ENCODE measurements at regions not wholly inside any gene's neighbourhood (a gene's known extent, or its start where the extent isn't known, plus 50 kb on each side); places are given as distances from the start of the nearest gene placed in this dataset.
"Not testable (repeated sequence)": the region's sequence is repeated elsewhere in the genome, so short reads cannot be mapped to it uniquely, and the experiment has no call there.

GRCh38 chr5:19233573-19233972, 754.4 kb downstream of the CDH18 start:
- no peak for DNase-seq (ENCODE audit: low read depth)

GRCh38 chr5:19235101-19235584, 752.9 kb downstream of the CDH18 start:
- no peak for DNase-seq (ENCODE audit: low read depth)

GRCh38 chr5:19240170-19240569, 747.8 kb downstream of the CDH18 start:
- peak; percentile 42 for DNase-seq (ENCODE audit: low read depth)

- DNase-seq (ENCODE audit: low read depth) = no peak
Observed at GRCh38 chr5:19241690-19242089, 746.3 kb downstream of the CDH18 start.

- DNase-seq (ENCODE audit: low read depth) = not testable (repeated sequence)
Observed at GRCh38 chr5:19246191-19246590, 741.8 kb downstream of the CDH18 start.

- DNase-seq (ENCODE audit: low read depth) = no peak
Observed at GRCh38 chr5:19247302-19247701, 740.7 kb downstream of the CDH18 start.

- DNase-seq (ENCODE audit: low read depth) = no peak
Observed at GRCh38 chr5:19256036-19256435, 732.0 kb downstream of the CDH18 start.

- DNase-seq (ENCODE audit: low read depth) = no peak
Observed at GRCh38 chr5:19258686-19259085, 729.3 kb downstream of the CDH18 start.

- no peak for DNase-seq (ENCODE audit: low read depth)
Observed at GRCh38 chr5:19261879-19262278, 726.1 kb downstream of the CDH18 start.

- DNase-seq (ENCODE audit: low read depth) = no peak
Observed at GRCh38 chr5:19264821-19265220, 723.2 kb downstream of the CDH18 start.

- no peak for DNase-seq (ENCODE audit: low read depth)
Observed at GRCh38 chr5:19266791-19267190, 721.2 kb downstream of the CDH18 start.

GRCh38 chr5:19270153-19270552, 717.8 kb downstream of the CDH18 start:
- no peak for DNase-seq (ENCODE audit: low read depth)

GRCh38 chr5:19274578-19274977, 713.4 kb downstream of the CDH18 start:
- no peak for DNase-seq (ENCODE audit: low read depth)

- DNase-seq (ENCODE audit: low read depth) = no peak
Observed at GRCh38 chr5:19285286-19285685, 702.7 kb downstream of the CDH18 start.

GRCh38 chr5:19287548-19288277, 700.3 kb downstream of the CDH18 start:
- not testable (repeated sequence) for DNase-seq (ENCODE audit: low read depth)

GRCh38 chr5:19288311-19288710, 699.7 kb downstream of the CDH18 start:
- DNase-seq (ENCODE audit: low read depth) = not testable (repeated sequence)

- DNase-seq (ENCODE audit: low read depth) = no peak
Observed at GRCh38 chr5:19297934-19298333, 690.1 kb downstream of the CDH18 start.

- no peak for DNase-seq (ENCODE audit: low read depth)
Observed at GRCh38 chr5:19301271-19301670, 686.7 kb downstream of the CDH18 start.

GRCh38 chr5:19314840-19315239, 673.2 kb downstream of the CDH18 start:
- no peak for DNase-seq (ENCODE audit: low read depth)

- no peak for DNase-seq (ENCODE audit: low read depth)
Observed at GRCh38 chr5:19319252-19319651, 668.7 kb downstream of the CDH18 start.

- peak; percentile 18 for DNase-seq (ENCODE audit: low read depth)
Observed at GRCh38 chr5:19322716-19323485, 665.1 kb downstream of the CDH18 start.

- DNase-seq (ENCODE audit: low read depth) = no peak
Observed at GRCh38 chr5:19334278-19334677, 653.7 kb downstream of the CDH18 start.

- DNase-seq (ENCODE audit: low read depth) = no peak
Observed at GRCh38 chr5:19342942-19343341, 645.1 kb downstream of the CDH18 start.

All from non-pigmented ciliary epithelial cell (primary cell).